Stomach (tissue), 8 donors: ENCODE measurements at regions not wholly inside any gene's neighbourhood (a gene's known extent, or its start where the extent isn't known, plus 50 kb on each side); places are given as distances from the start of the nearest gene placed in this dataset.
A peak's percentile ranks its signal among the peaks of the same experiment; 100 is the strongest.

ENCODE experiments used
- DNase-seq, 2 donors: peaks; one replicate each; pipeline versions ENCODE4 v3.0.0 to v3.0.0-alpha.2; 2013 to 2019
- H3K27ac ChIP-seq, 5 donors: fragments of 200-600 bp in 4 of 5; sonication (generic) in 4 of 5; one replicate each; pipeline ENCODE4 v1.5.1; 2013 to 2019; ENCODE audit warnings: mild to moderate bottlenecking in 1 of 5, moderate library complexity in 1 of 5
- H3K27me3 ChIP-seq, 3 donors: fragments of 200-600 bp; sonication (generic); one replicate each; pipeline ENCODE4 v1.5.1; 2017 to 2019; ENCODE audit warnings: mixed run types in 1 of 3
- H3K36me3 ChIP-seq, 4 donors: fragments of 200-600 bp; sonication (generic); 1 replicate in 3 of 4; 2 replicates in 1 of 4; pipeline ENCODE4 v1.5.1; 2016 to 2019
- H3K4me1 ChIP-seq, 4 donors: fragments of 200-600 bp; sonication (generic); one replicate each; pipeline ENCODE4 v1.5.1; 2016 to 2019
- H3K4me3 ChIP-seq, 4 donors: fragments of 200-600 bp; sonication (generic) in 3 of 4; one replicate each; pipeline ENCODE4 v1.5.1; 2016 to 2019; ENCODE audit warnings: mild to moderate bottlenecking in 1 of 4
- H3K9me3 ChIP-seq, 4 donors: fragments of 200-600 bp; sonication (generic); one replicate each; pipeline ENCODE4 v1.5.1; 2016 to 2019
- CTCF ChIP-seq, 7 experiments: fragments of 450-650 bp in 4 of 7; fragments of 200-600 bp in 3 of 7; sonication (generic) in 3 of 7; IDR thresholded peaks; one replicate each; pipeline ENCODE4 v1.5.1; 2016 to 2019; ENCODE audit warnings: antibody characterized with exemption in 7 of 7, control low read depth in 2 of 7, mild to moderate bottlenecking in 1 of 7
- EP300 ChIP-seq: sonication (generic); formaldehyde crosslinking; IDR thresholded peaks from one replicate; pipeline ENCODE4 v1.6.1; 2017; ENCODE audit warnings: antibody characterized with exemption
- POLR2A ChIP-seq, 4 donors: fragments of 450-650 bp; IDR thresholded peaks; one replicate each; pipeline ENCODE4 v1.6.1; 2016; ENCODE audit warnings: antibody characterized with exemption in 4 of 4, control low read depth in 2 of 4, mild to moderate bottlenecking in 1 of 4, moderate library complexity in 1 of 4
- POLR2AphosphoS5 ChIP-seq, 3 donors: sonication (generic); formaldehyde crosslinking; IDR thresholded peaks; one replicate each; pipeline ENCODE4 v1.6.1; 2016; ENCODE audit warnings: antibody characterized with exemption in 3 of 3
- WGBS, 5 donors: extraction: QIAGEN DNeasy Blood & Tissue Kit in 3 of 5; methylation state at CpG; one replicate each; pipeline versions ENCODE4 v1.1.5 to v1.1.7; 2013 to 2018; 5-methylcytosine and 5-hydroxymethylcytosine counted together
- intact Hi-C: fragments of 100-400 bp; cut with DNase I; formaldehyde crosslinking; loops from one replicate; pipeline ENCODE4 v1.15.1; 2023; ENCODE audit warnings: low total_unique reads
- donor health status: healthy with polysubstance abuse.
- donor health status: Bipolar disorder and iron deficiency.
- donor health status: healthy.

DNA sequence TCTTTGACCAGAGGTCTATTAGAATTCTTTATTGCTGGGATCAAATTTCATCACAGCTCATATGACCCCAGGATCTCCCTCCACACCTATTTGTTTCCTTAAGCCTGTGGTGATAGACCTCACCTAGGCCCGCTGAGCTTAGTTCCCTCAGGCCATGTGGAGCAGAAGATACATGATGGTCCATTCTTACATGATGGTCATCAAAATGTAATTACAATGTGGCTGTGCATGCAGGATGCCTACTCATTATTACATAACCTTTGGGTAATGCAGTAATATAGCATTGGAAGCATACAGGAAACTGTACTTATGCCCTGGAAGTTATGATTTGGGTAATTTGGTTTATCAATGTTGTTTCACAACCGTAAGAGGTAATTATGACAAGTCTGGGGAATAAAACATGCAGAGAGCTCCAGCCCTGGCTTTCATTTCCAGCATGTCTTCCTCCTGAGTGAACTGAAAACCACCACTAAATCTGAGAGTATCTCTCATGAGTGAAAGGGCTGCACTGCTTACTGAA, 67.0 kb upstream of the AGA start:
- no peak for TF ChIP-seq CTCF (IDR thresholded peaks at IDR 0.05)
- no peak for TF ChIP-seq EP300
- no peak for TF ChIP-seq POLR2A (IDR thresholded peaks at IDR 0.05)
- TF ChIP-seq POLR2AphosphoS5 (IDR thresholded peaks at IDR 0.05), result no peak
- Histone ChIP-seq H3K36me3 (no peaks in the 10 kb centered on the region), H3K4me3 (no peak overlapping the region), H3K27me3 (no peaks in the 10 kb centered on the region), H3K9me3 (no peaks in the 10 kb centered on the region), H3K27ac (no peak overlapping the region), H3K4me1 (peaks cover 0 to 4% (median 0%) of the 10 kb centered on the region in 4 donors)
- no peak for DNase-seq
- intact Hi-C loops, result no loop called here
- 57 to 76% (median 69%) methylated on average over 2 of the region's 2 CpGs for WGBS, 5 donors

- H3K4me3 ChIP-seq, result no peak overlapping the region
- intact Hi-C loops, result no loop called here
- no peaks in the 10 kb centered on the region for H3K9me3 ChIP-seq
- peak; percentile 70 to 90 for DNase-seq
- H3K36me3 ChIP-seq, result no peaks in the 10 kb centered on the region
- H3K4me1 ChIP-seq, result no peaks in the 10 kb centered on the region
- 30 to 57% (median 49%) methylated on average over 3 of the region's 3 CpGs for WGBS, 5 donors
- H3K27me3 ChIP-seq, result no peaks in the 10 kb centered on the region
- TF ChIP-seq POLR2AphosphoS5 (IDR thresholded peaks at IDR 0.05) (peak in 2 of 3 donors; percentile 58 to 72), POLR2A (IDR thresholded peaks at IDR 0.05) (no peak)
- H3K27ac ChIP-seq, result peak overlapping the region in 1 of 5 donors; percentile 4
Observed at GRCh38 chr4:177511611-177512010, 69.4 kb upstream of the AGA start.

- TF ChIP-seq CTCF (IDR thresholded peaks at IDR 0.05) (no peak), EP300 (no peak), POLR2A (IDR thresholded peaks at IDR 0.05) (no peak), POLR2AphosphoS5 (IDR thresholded peaks at IDR 0.05) (no peak)
- intact Hi-C loops, result no loop called here
- H3K27ac ChIP-seq, result no peak overlapping the region
Observed at GRCh38 chr4:177512646-177513045, 70.4 kb upstream of the AGA start.

DNA sequence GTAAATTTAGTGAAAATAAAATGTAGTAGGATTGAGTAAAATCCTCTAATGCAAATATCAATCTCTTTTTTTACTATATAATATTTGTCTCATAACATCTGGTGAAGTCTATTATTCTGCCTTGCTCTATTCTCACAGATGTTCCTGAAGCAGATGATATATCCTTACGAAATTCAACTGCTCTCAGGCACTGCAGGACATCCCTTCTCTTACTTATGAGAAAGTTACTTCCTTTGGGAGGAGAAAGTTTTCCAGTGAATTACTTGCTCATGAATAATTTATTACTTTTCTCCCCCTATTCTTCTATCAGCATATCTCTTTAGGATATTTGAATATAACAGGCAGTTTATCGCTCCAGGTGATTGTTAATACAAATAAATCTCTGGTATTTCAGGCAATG, 75.6 kb upstream of the AGA start:
- Histone ChIP-seq H3K27me3 (no peaks in the 10 kb centered on the region), H3K4me1 (no peaks in the 10 kb centered on the region), H3K27ac (no peak overlapping the region), H3K9me3 (peaks cover 0 to 5% (median 0%) of the 10 kb centered on the region in 4 donors), H3K4me3 (no peak overlapping the region), H3K36me3 (no peaks in the 10 kb centered on the region)
- TF ChIP-seq POLR2AphosphoS5 (IDR thresholded peaks at IDR 0.05) (no peak), CTCF (IDR thresholded peaks at IDR 0.05) (no peak), EP300 (no peak), POLR2A (IDR thresholded peaks at IDR 0.05) (no peak)
- DNase-seq, result no peak
- intact Hi-C loops, result no loop called here
- WGBS, 5 donors, result 75 to 97% (median 86%) methylated on average over 2 of the region's 2 CpGs

More at GRCh38 chr4:177512646-177513045, 70.4 kb upstream of the AGA start:
- DNase-seq, result no peak
- Histone ChIP-seq H3K36me3 (no peaks in the 10 kb centered on the region), H3K27me3 (no peaks in the 10 kb centered on the region), H3K4me3 (no peak overlapping the region), H3K4me1 (no peaks in the 10 kb centered on the region), H3K9me3 (no peaks in the 10 kb centered on the region)

DNA sequence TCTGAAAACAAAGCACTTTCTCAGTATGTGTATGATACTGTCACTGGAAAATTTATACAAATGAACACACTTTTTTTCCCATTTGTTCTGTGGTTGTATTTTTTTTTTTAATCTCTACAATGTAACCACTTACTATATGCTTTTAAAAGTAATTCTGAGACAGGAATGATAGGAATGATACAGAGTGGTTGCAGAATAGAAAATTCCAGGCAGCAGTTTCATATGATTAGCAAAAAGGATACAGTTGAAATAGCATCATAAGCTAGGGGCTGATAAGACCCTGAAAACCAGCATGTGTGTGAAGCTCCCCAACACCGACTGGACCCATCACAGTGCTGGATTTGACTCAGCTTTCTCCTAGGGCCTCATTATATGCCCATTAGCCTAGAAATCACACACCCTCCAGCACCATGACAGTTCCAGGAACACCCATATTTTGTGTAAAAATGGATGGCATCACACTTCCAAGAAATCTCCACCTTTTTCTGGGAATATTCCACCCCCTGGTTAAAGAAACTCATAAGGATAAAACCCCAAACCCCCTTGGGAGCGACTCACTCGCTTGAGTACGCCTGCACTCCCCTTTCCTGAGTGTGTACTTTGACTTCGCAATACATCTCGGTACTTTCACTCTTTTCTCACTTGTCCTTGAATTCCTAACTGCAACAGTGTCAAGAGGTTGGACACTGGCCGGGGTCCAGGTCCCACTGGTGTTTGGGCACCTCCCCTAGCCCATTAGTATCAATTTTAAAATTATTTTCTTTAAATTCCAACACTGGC, 77.4 kb upstream of the AGA start:
- H3K27me3 ChIP-seq, result no peaks in the 10 kb centered on the region
- intact Hi-C loops, result no loop called here
- no peak overlapping the region for H3K27ac ChIP-seq
- TF ChIP-seq CTCF (IDR thresholded peaks at IDR 0.05), result no peak
- no peak for DNase-seq
- WGBS, 5 donors, result 89 to 94% (median 93%) methylated on average over 7 of the region's 7 CpGs
- H3K4me1 ChIP-seq, result no peaks in the 10 kb centered on the region
- H3K36me3 ChIP-seq, result no peaks in the 10 kb centered on the region
- peaks cover 0 to 5% (median 0%) of the 10 kb centered on the region in 4 donors for H3K9me3 ChIP-seq
- no peak overlapping the region for H3K4me3 ChIP-seq
